Cardiac fibroblast (primary cell): ENCODE measurements at regions not wholly inside any gene's neighbourhood (a gene's known extent, or its start where the extent isn't known, plus 50 kb on each side); places are given as distances from the start of the nearest gene placed in this dataset.

Source experiments
- DNase-seq, 2 donors: peaks; one replicate each; pipeline versions ENCODE4 v3.0.0 to v3.0.0-alpha.2; 2010; ENCODE audit warnings: low read depth in 2 of 2
- H3K4me3 ChIP-seq, 2 donors: replicated peaks in 1 of 2; 1 replicate in 1 of 2; 2 replicates in 1 of 2; pipeline ENCODE4 v1.5.1; 2011; ENCODE audit warnings: low read depth in 2 of 2, low read length in 2 of 2, mild to moderate bottlenecking in 2 of 2, moderate library complexity in 1 of 2
- TF ChIP-seq, protein P1 (sequence below): IDR thresholded peaks from one replicate; pipeline ENCODE4 v1.5.1; 2011; ENCODE audit warnings: low read depth, mild to moderate bottlenecking, low read length, inconsistent platforms

DNA sequence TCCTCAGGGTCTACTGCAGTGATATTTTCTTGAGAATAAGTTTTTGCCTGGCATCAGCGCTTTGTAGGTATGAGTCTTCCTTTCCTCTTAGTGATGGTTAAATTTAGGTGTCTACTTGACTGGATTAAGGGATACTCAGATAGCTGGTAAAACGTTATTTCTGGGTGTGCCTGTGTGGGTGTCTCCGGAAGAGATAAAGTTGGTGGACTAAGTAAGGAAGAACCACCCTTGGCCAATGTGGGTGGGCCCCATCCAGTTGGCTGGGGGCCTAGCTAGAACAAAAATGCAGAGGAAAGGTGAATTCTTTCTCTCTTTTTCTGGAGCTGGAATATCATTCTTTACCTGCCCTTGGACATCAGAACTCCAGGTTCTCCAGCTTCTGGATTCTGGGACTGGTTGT, 138.8 kb downstream of the ADCYAP1R1 start:
- TF ChIP-seq, protein P1, sequence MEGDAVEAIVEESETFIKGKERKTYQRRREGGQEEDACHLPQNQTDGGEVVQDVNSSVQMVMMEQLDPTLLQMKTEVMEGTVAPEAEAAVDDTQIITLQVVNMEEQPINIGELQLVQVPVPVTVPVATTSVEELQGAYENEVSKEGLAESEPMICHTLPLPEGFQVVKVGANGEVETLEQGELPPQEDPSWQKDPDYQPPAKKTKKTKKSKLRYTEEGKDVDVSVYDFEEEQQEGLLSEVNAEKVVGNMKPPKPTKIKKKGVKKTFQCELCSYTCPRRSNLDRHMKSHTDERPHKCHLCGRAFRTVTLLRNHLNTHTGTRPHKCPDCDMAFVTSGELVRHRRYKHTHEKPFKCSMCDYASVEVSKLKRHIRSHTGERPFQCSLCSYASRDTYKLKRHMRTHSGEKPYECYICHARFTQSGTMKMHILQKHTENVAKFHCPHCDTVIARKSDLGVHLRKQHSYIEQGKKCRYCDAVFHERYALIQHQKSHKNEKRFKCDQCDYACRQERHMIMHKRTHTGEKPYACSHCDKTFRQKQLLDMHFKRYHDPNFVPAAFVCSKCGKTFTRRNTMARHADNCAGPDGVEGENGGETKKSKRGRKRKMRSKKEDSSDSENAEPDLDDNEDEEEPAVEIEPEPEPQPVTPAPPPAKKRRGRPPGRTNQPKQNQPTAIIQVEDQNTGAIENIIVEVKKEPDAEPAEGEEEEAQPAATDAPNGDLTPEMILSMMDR, result no peak
- DNase-seq, result no peak
- no peak overlapping the region for H3K4me3 ChIP-seq

DNA sequence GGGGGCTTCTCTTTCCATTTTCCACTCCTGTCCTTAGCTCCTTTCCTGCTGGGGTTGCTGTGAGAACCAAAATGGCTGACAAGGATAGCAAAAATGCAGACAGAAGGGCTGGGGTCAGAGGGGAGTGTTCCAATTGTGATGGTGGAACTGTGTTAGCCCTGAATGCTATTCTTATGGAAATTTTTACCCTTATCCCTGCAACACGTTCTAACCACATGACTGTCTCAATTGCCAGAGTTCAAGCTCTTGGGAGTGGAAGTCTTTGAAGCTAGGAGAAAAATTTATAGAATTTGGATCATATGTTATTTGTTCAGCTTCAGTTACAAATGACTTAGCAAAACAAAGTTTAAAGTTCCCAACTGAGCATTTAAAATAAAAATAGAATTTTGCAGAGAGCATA, 134.1 kb downstream of the ADCYAP1R1 start:
- H3K4me3 ChIP-seq, result no peak overlapping the region
- no peak for DNase-seq
- TF ChIP-seq, protein P1, result no peak

DNA sequence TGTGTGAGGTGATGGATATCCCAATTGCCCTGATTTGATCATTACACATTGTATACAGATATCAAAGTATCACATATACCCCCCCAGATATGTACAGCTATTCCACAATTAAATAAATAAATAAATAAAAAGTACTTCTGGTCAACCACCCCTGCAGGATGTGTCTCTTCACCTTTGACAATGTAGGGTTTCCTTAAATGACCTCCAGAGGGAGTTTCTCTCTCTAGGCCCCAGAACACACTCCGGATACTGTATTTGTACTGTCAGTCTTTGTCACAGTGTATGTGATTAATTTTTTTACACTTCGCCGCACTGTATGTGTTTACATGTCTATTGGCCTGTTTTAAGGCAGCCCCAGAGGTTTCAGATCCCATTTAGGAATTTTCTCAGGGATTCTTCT, 123.6 kb downstream of the ADCYAP1R1 start:
- no peak overlapping the region for H3K4me3 ChIP-seq
- TF ChIP-seq, protein P1, result no peak
- DNase-seq, result no peak

DNA sequence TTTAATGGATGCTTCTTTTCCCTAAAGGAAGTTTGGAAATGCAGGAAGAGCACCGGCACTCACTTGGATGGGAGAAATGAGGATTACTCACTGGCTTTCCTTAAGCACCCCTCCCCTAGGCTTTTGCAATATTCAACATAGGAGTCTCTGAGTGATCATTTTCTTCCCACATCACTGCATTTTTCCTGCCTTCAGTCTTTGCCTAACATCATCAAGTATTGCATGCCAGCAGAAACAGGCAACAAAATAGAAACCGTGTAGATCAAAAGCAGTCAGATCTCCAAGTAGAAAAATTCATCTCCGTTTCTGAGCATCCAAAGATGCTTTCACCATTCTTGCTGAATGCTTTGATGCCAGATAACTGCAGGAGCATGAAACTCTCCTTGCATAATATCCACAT, 119.9 kb downstream of the ADCYAP1R1 start:
- TF ChIP-seq, protein P1, result no peak
- no peak for DNase-seq
- no peak overlapping the region for H3K4me3 ChIP-seq

DNA sequence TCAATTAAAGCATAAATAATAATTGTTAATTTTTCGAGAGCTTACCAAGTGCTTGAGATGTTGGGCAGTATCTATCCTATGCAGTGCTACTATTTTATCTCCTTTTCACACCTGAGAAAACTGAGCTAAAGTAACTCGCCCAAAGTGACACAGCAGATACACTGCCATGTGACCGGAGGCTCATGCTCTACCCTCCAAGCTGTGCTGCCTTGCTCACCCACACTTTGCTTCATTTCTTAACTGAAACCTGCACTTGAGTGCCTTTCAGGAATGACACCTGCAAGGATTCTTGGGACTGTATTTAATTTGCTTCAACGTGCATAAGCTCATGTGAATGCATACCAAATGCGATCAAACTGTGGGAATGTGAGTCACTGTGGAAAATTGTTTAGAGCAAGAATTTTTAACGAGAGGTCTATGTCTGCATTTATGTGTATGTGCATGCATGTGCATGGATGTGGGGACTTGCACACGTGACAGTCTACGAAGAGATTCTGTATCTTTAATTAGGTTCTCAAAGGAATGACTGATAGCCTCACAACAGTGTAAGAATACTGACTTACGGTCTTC, 119.2 kb downstream of the ADCYAP1R1 start:
- no peak overlapping the region for H3K4me3 ChIP-seq
- DNase-seq, result no peak
- TF ChIP-seq, protein P1, result no peak
